GM12878 (cell line): ENCODE measurements at regions not wholly inside any gene's neighbourhood (a gene's known extent, or its start where the extent isn't known, plus 50 kb on each side); places are given as distances from the start of the nearest gene placed in this dataset.

Experiments used
- ATAC-seq: fragments of 200-7000 bp; cut with Tn5 transposase; 3 replicates; pipeline ENCODE4 v1.9.1; 2020; ENCODE audit warnings: mild to moderate bottlenecking, moderate library complexity
- BruUV-seq: library from RNA; stranded (reverse); fragments of 400-500 nt; replicated peaks from 2 replicates; lab custom pipeline; 2021; lab: Mats Ljungman, UMichigan
- CTCF ChIA-PET: fragments of 300-600 bp; sonication (Branson Sonifier 250); formaldehyde crosslinking; extraction: SDS; loops from one replicate; lab custom pipeline; 2021; ENCODE audit warnings: inconsistent platforms; lab: Yijun Ruan, JAX
- POLR2A ChIA-PET: fragments of 350-600 bp; formaldehyde crosslinking; extraction: SDS; loops from one replicate; lab custom pipeline; 2021; ENCODE audit warnings: inconsistent platforms; lab: Charles Lee
- RAD21 ChIA-PET: fragments of 300-600 bp; sonication (Branson Sonifier 250); formaldehyde crosslinking; loops from one replicate; lab custom pipeline; 2023; ENCODE audit warnings: antibody characterized with exemption; ENCODE audit not compliant: unreplicated experiment; lab: Charles Lee
- SMC1A ChIA-PET: fragments of 300-600 bp; sonication (Branson Sonifier 250); formaldehyde crosslinking; loops from one replicate; lab custom pipeline; 2023; ENCODE audit not compliant: unreplicated experiment, uncharacterized antibody; lab: Charles Lee
- DNase-seq: peaks from one replicate; pipeline ENCODE4 v3.0.0-alpha.2; 2011; ENCODE audit warnings: low read depth, low spot score
- FAIRE-seq: peaks from 3 replicates; lab custom pipeline; 2011; peaks lifted over from hg19 to GRCh38; lab: Jason Lieb, UNC
- H2AFZ ChIP-seq: 2 replicates; pipeline ENCODE4 v1.6.0; 2011; ENCODE audit warnings: low read depth, low read length, control low read depth; ENCODE audit not compliant: control insufficient read depth
- H3K27ac ChIP-seq: 2 replicates; pipeline ENCODE4 v1.5.1; 2011; ENCODE audit warnings: control low read depth; ENCODE audit not compliant: control insufficient read depth, insufficient read depth
- H3K27me3 ChIP-seq, 2 experiments: replicated peaks in 1 of 2; 2 replicates each; pipeline versions ENCODE4 v1.6.0 to v1.6.1; 2011; ENCODE audit warnings: low read length in 1 of 2; ENCODE audit not compliant: control insufficient read depth in 2 of 2, insufficient read depth in 2 of 2
- H3K36me3 ChIP-seq, 2 experiments: 2 replicates each; pipeline ENCODE4 v1.5.1; 2011; ENCODE audit warnings: low read length in 1 of 2; ENCODE audit not compliant: control insufficient read depth in 2 of 2, insufficient read depth in 2 of 2
- H3K4me1 ChIP-seq: 2 replicates; pipeline ENCODE4 v1.6.1; 2011; ENCODE audit warnings: mild to moderate bottlenecking, low read length, moderate library complexity, mixed read lengths; ENCODE audit not compliant: control insufficient read depth, insufficient read depth
- H3K4me2 ChIP-seq: 2 replicates; pipeline ENCODE4 v1.6.0; 2011; ENCODE audit warnings: control low read depth; ENCODE audit not compliant: control insufficient read depth, insufficient read depth
- H3K4me3 ChIP-seq: fragments of 200-600 bp; sonication (generic); 2 replicates; pipeline ENCODE4 v1.5.1; 2016
- H3K79me2 ChIP-seq: 2 replicates; pipeline ENCODE4 v1.6.0; 2011; ENCODE audit warnings: low read length; ENCODE audit not compliant: control insufficient read depth, insufficient read depth
- H3K9ac ChIP-seq: 2 replicates; pipeline ENCODE4 v1.8.0; 2011; ENCODE audit warnings: low read length, control low read depth, mixed read lengths; ENCODE audit not compliant: control insufficient read depth, insufficient read depth
- H3K9me3 ChIP-seq: replicated peaks from 3 replicates; pipeline ENCODE4 v1.5.1; 2011; ENCODE audit warnings: mild to moderate bottlenecking, low read length; ENCODE audit not compliant: control insufficient read depth, insufficient read depth
- H4K20me1 ChIP-seq: 2 replicates; pipeline ENCODE4 v1.6.0; 2011; ENCODE audit not compliant: control insufficient read depth, insufficient read depth
- HSF1 ChIP-seq: fragments of 150-350 bp; IDR thresholded peaks from 2 replicates; pipeline ENCODE4 v1.6.1; 2014; ENCODE audit warnings: mild to moderate bottlenecking, low read depth, low read length
- IKZF1 ChIP-seq: fragments of 450-650 bp; conservative IDR thresholded peaks from 2 replicates; pipeline ENCODE4 v1.6.1; 2017; ENCODE audit warnings: antibody characterized with exemption, mild to moderate bottlenecking
- NRF1 ChIP-seq: conservative IDR thresholded peaks from 2 replicates; pipeline ENCODE4 v1.6.1; 2011; ENCODE audit warnings: mild to moderate bottlenecking, low read depth, low read length, improper control_type of control experiment
- RBBP5 ChIP-seq: fragments of 200-600 bp; sonication (generic); conservative IDR thresholded peaks from 2 replicates; pipeline ENCODE4 v1.6.1; 2016
- ZSCAN29 ChIP-seq: fragments of 450-650 bp; IDR thresholded peaks from 2 replicates; pipeline ENCODE4 v1.6.1; 2017; ENCODE audit warnings: mild to moderate bottlenecking, moderate library complexity
- WGBS: methylation state at CpG from one replicate; pipeline ENCODE4 v1.1.6; 2016; ENCODE audit warnings: low lambda C conversion rate; ENCODE audit not compliant: insufficient replicate concordance, insufficient coverage; ENCODE audit errors: missing lambda C conversion rate; 5-methylcytosine and 5-hydroxymethylcytosine counted together
- in situ Hi-C: fragments of 300-500 bp; cut with MboI; formaldehyde crosslinking; loops from 9 replicates; pipeline ENCODE4 v1.14.3; 2018; ENCODE audit warnings: mixed read lengths
- intact Hi-C: fragments of 100-400 bp; cut with micrococcal nuclease; formaldehyde crosslinking; loops from one replicate; pipeline ENCODE4 v1.14.2; 2022; ENCODE audit not compliant: unreplicated experiment

GRCh38 chr6:77143659-77144447, 319.4 kb downstream of the HTR1B start:
- intact Hi-C loops: no loop called here
- no peak for ATAC-seq
- RAD21 ChIA-PET: no interaction called here

More at GRCh38 chr6:77143659-77144447, 319.4 kb downstream of the HTR1B start:
- Histone ChIP-seq H2AFZ (no peak overlapping the region), H3K27me3 (no peaks in the 10 kb centered on the region), H4K20me1 (no peaks in the 10 kb centered on the region), H3K4me1 (no peaks in the 10 kb centered on the region), H3K79me2 (no peaks in the 10 kb centered on the region), H3K4me3 (no peak overlapping the region), H3K36me3 (no peaks in the 10 kb centered on the region), H3K9me3 (no peaks in the 10 kb centered on the region), H3K4me2 (no peak overlapping the region), H3K9ac (no peak overlapping the region), H3K27ac (no peak overlapping the region)
- DNase-seq (no peak), FAIRE-seq (no peak)
- TF ChIP-seq IKZF1 (no peak), NRF1 (no peak), ZSCAN29 (no peak), RBBP5 (no peak), HSF1 (no peak)
- CTCF ChIA-PET: interaction anchor here (1.5 kb wide), 1 partner anchor 9 kb away, joined by 3 read pairs; no protein-coding TSS in a partner anchor
- POLR2A ChIA-PET: no interaction called here
- SMC1A ChIA-PET: interaction anchor here (0.5 kb wide), 1 partner anchor 50 kb away, joined by 4 read pairs; no protein-coding TSS in a partner anchor
- BruUV-seq: no TSS peak
- in situ Hi-C loops: no loop called here
- WGBS: 22% methylated on average over 5 of the region's 5 CpGs
